ENCODE measurements at regions not wholly inside any gene's neighbourhood (a gene's known extent, or its start where the extent isn't known, plus 50 kb on each side); places are given as distances from the start of the nearest gene placed in this dataset.

DNA sequence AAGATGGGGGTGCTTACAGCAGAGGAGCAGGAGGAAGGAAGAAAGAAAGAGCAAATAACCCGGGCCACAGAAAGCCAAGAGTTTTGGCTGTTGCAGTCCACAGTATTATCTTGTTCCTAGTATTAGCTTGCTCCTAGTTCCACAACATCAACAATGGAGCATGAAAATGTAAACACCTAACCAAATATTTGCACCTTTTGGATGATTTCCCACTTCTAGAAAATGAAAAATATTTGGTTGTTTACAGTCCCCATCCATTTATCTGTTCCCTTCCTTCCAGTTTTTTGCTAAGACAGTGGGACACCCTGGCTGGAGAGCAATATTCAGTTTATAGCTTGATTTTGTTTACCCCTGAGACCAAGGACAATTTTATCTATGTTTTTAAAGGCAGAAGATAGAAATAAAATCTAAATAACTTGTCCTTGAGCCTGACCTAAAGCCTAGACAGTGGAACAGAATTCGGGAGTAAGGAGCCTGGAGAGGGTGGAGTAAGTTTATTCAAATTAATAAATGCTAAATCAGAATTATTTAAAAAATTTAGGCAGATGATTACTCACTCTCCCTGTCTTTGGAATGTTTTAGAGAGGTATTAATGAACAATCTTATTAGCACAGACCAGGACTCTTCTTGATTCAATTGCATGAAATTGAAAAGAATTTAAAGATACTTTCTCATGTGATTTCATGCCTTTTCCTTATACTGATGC is 51.6 kb downstream of the RESF1 start:
- H3K4me3 ChIP-seq (ENCODE audit: low read length): no peak overlapping the region

GRCh38 chr12:32012249-32012785 is 53.1 kb downstream of the RESF1 start:
- Histone ChIP-seq H3K36me3 (ENCODE audit: control insufficient read depth, insufficient read depth, low read length) (no peaks in the 10 kb centered on the region), H3K9ac (ENCODE audit: low read length) (no peak overlapping the region), H2AK5ac (ENCODE audit: low read length) (no peak overlapping the region), H2BK15ac (replicated peaks; ENCODE audit: low read depth) (no peak overlapping the region), H3K27ac (ENCODE audit: low read depth, low read length) (peak overlapping the region; percentile 67), H3K56ac (ENCODE audit: low read length) (peak overlapping the region; percentile 60), H3K79me1 (ENCODE audit: low read length) (no peaks in the 10 kb centered on the region), H2BK5ac (ENCODE audit: low read length) (peak overlapping the region; percentile 87), H3K27me3 (ENCODE audit: insufficient read depth, low read length, poor library complexity) (no peaks in the 10 kb centered on the region), H3K4me2 (ENCODE audit: low read length) (no peak overlapping the region), H3K4me3 (ENCODE audit: low read length) (no peak overlapping the region), H3K4ac (ENCODE audit: low read depth, low read length) (no peak overlapping the region), H3K23ac (ENCODE audit: low read length) (no peak overlapping the region), H3K18ac (ENCODE audit: low read length) (no peak overlapping the region), H3K4me1 (ENCODE audit: control insufficient read depth, low read depth, low read length) (peaks cover 2% of the 10 kb centered on the region), H2BK120ac (ENCODE audit: low read depth, low read length) (no peak overlapping the region), H4K5ac (ENCODE audit: low read length) (no peak overlapping the region), H3K79me2 (ENCODE audit: control insufficient read depth, insufficient read depth, low read length) (no peaks in the 10 kb centered on the region), H4K8ac (ENCODE audit: low read depth, low read length) (no peak overlapping the region)
- DNase-seq: no peak
- WGBS (ENCODE audit: extremely low coverage, insufficient coverage, low lambda C conversion rate): no CpG with 5 or more reads among the region's 4 CpGs

More for the DNA sequence above, 51.6 kb downstream of the RESF1 start:
- Histone ChIP-seq H3K23ac (ENCODE audit: low read length) (no peak overlapping the region), H2BK120ac (ENCODE audit: low read depth, low read length) (no peak overlapping the region), H3K27me3 (ENCODE audit: insufficient read depth, low read length, poor library complexity) (no peaks in the 10 kb centered on the region), H3K4me2 (ENCODE audit: low read length) (no peak overlapping the region), H3K18ac (ENCODE audit: low read length) (no peak overlapping the region), H2AK5ac (ENCODE audit: low read length) (no peak overlapping the region), H2BK5ac (ENCODE audit: low read length) (no peak overlapping the region), H3K79me2 (ENCODE audit: control insufficient read depth, insufficient read depth, low read length) (no peaks in the 10 kb centered on the region), H4K8ac (ENCODE audit: low read depth, low read length) (no peak overlapping the region), H3K4me1 (ENCODE audit: control insufficient read depth, low read depth, low read length) (peaks cover 2% of the 10 kb centered on the region), H3K36me3 (ENCODE audit: control insufficient read depth, insufficient read depth, low read length) (no peaks in the 10 kb centered on the region), H4K5ac (ENCODE audit: low read length) (no peak overlapping the region), H3K27ac (ENCODE audit: low read depth, low read length) (no peak overlapping the region), H3K9ac (ENCODE audit: low read length) (peak overlapping the region; percentile 11), H2BK15ac (replicated peaks; ENCODE audit: low read depth) (peak overlapping the region; percentile 60), H3K56ac (ENCODE audit: low read length) (peak overlapping the region; percentile 62), H3K79me1 (ENCODE audit: low read length) (no peaks in the 10 kb centered on the region), H3K4ac (ENCODE audit: low read depth, low read length) (no peak overlapping the region)
- WGBS (ENCODE audit: extremely low coverage, insufficient coverage, low lambda C conversion rate): no CpG with 5 or more reads among the region's 2 CpGs
- DNase-seq: no peak

GRCh38 chr12:32015036-32015435 is 55.8 kb downstream of the RESF1 start:
- H3K9ac ChIP-seq (ENCODE audit: low read length): no peak overlapping the region
- H3K23ac ChIP-seq (ENCODE audit: low read length): no peak overlapping the region
- peak overlapping the region; percentile 36 for H3K4ac ChIP-seq (ENCODE audit: low read depth, low read length)
- H3K27me3 ChIP-seq (ENCODE audit: insufficient read depth, low read length, poor library complexity): no peaks in the 10 kb centered on the region
- H3K4me3 ChIP-seq (ENCODE audit: low read length): no peak overlapping the region
- no peak overlapping the region for H3K18ac ChIP-seq (ENCODE audit: low read length)
- no CpG with 5 or more reads among the region's 4 CpGs for WGBS (ENCODE audit: extremely low coverage, insufficient coverage, low lambda C conversion rate)
- H2AK5ac ChIP-seq (ENCODE audit: low read length): no peak overlapping the region
- H3K36me3 ChIP-seq (ENCODE audit: control insufficient read depth, insufficient read depth, low read length): no peaks in the 10 kb centered on the region
- H4K5ac ChIP-seq (ENCODE audit: low read length): no peak overlapping the region
- no peak overlapping the region for H4K8ac ChIP-seq (ENCODE audit: low read depth, low read length)
- no peaks in the 10 kb centered on the region for H3K79me2 ChIP-seq (ENCODE audit: control insufficient read depth, insufficient read depth, low read length)
- no peak overlapping the region for H3K4me2 ChIP-seq (ENCODE audit: low read length)
- no peak overlapping the region for H2BK120ac ChIP-seq (ENCODE audit: low read depth, low read length)
- H3K79me1 ChIP-seq (ENCODE audit: low read length): no peaks in the 10 kb centered on the region
- DNase-seq: no peak
- H2BK5ac ChIP-seq (ENCODE audit: low read length): no peak overlapping the region
- H3K27ac ChIP-seq (ENCODE audit: low read depth, low read length): no peak overlapping the region
- H3K4me1 ChIP-seq (ENCODE audit: control insufficient read depth, low read depth, low read length): peaks cover 2% of the 10 kb centered on the region
- H2BK15ac ChIP-seq (replicated peaks; ENCODE audit: low read depth): no peak overlapping the region
- H3K56ac ChIP-seq (ENCODE audit: low read length): no peak overlapping the region

DNA sequence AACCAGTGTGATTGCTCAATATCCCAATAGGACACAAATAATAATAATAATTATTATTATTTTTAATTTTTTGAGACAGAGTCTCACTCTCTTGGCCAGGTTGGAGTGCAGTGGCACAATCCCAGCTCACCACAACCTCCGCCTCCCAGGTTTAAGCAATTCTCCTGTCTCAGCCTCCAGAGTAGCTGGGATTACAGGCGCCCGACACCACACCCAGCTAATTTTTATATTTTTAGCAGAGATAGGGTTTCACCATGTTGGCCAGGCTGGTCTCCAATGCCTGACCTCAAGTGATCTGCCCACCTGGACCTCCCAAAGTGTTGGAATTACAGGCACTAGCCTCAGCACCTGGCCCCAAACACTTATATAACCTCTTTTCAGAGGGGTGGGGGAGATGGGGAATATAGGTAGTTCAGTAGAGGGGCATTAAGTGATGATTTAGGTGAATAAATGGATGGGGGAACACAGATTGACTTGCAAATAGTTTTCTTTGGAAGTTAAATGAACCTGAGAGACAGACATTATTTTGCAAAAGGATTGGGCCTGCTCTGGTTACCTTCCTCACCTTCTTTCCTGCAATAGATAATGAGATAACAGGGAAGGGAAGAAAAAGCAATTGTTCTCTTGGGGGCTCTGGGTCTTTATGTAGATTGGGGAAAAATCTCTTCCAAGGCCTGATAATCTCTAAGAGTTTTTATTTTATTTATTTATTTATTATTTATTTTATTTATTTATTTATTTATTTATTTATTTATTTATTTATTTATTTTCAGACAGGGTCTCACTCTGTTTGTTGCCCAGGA is 57.7 kb downstream of the RESF1 start:
- Histone ChIP-seq H4K5ac (ENCODE audit: low read length) (no peak overlapping the region), H2AK5ac (ENCODE audit: low read length) (no peak overlapping the region), H3K4me2 (ENCODE audit: low read length) (no peak overlapping the region), H3K18ac (ENCODE audit: low read length) (peak overlapping the region; percentile 64), H3K79me1 (ENCODE audit: low read length) (no peaks in the 10 kb centered on the region), H3K27me3 (ENCODE audit: insufficient read depth, low read length, poor library complexity) (no peaks in the 10 kb centered on the region), H2BK15ac (replicated peaks; ENCODE audit: low read depth) (no peak overlapping the region), H3K4ac (ENCODE audit: low read depth, low read length) (peak overlapping the region; percentile 87), H3K27ac (ENCODE audit: low read depth, low read length) (peak overlapping the region; percentile 75), H2BK5ac (ENCODE audit: low read length) (peak overlapping the region; percentile 85), H3K36me3 (ENCODE audit: control insufficient read depth, insufficient read depth, low read length) (no peaks in the 10 kb centered on the region), H3K79me2 (ENCODE audit: control insufficient read depth, insufficient read depth, low read length) (no peaks in the 10 kb centered on the region), H3K56ac (ENCODE audit: low read length) (peak overlapping the region; percentile 70), H3K4me1 (ENCODE audit: control insufficient read depth, low read depth, low read length) (peaks cover 2% of the 10 kb centered on the region), H3K23ac (ENCODE audit: low read length) (no peak overlapping the region), H3K4me3 (ENCODE audit: low read length) (no peak overlapping the region), H3K9ac (ENCODE audit: low read length) (no peak overlapping the region), H4K8ac (ENCODE audit: low read depth, low read length) (no peak overlapping the region), H2BK120ac (ENCODE audit: low read depth, low read length) (peak overlapping the region; percentile 82)
- DNase-seq: no peak
- no CpG with 5 or more reads among the region's 3 CpGs for WGBS (ENCODE audit: extremely low coverage, insufficient coverage, low lambda C conversion rate)

- no peak overlapping the region for H3K27ac ChIP-seq (ENCODE audit: low read depth, low read length)
- no peak overlapping the region for H3K4me3 ChIP-seq (ENCODE audit: low read length)
- H3K4ac ChIP-seq (ENCODE audit: low read depth, low read length): no peak overlapping the region
- no peaks in the 10 kb centered on the region for H3K79me1 ChIP-seq (ENCODE audit: low read length)
- no peaks in the 10 kb centered on the region for H3K27me3 ChIP-seq (ENCODE audit: insufficient read depth, low read length, poor library complexity)
- H2BK15ac ChIP-seq (replicated peaks; ENCODE audit: low read depth): no peak overlapping the region
- no peaks in the 10 kb centered on the region for H3K79me2 ChIP-seq (ENCODE audit: control insufficient read depth, insufficient read depth, low read length)
- no peaks in the 10 kb centered on the region for H3K36me3 ChIP-seq (ENCODE audit: control insufficient read depth, insufficient read depth, low read length)
- peak overlapping the region; percentile 37 for H2AK5ac ChIP-seq (ENCODE audit: low read length)
- H3K56ac ChIP-seq (ENCODE audit: low read length): peak overlapping the region; percentile 49
- H2BK5ac ChIP-seq (ENCODE audit: low read length): no peak overlapping the region
- no peak overlapping the region for H3K23ac ChIP-seq (ENCODE audit: low read length)
- H2BK120ac ChIP-seq (ENCODE audit: low read depth, low read length): no peak overlapping the region
- H3K4me2 ChIP-seq (ENCODE audit: low read length): no peak overlapping the region
- peak overlapping the region; percentile 39 for H3K18ac ChIP-seq (ENCODE audit: low read length)
- no CpG with 5 or more reads among the region's 2 CpGs for WGBS (ENCODE audit: extremely low coverage, insufficient coverage, low lambda C conversion rate)
- no peak overlapping the region for H4K5ac ChIP-seq (ENCODE audit: low read length)
- H3K4me1 ChIP-seq (ENCODE audit: control insufficient read depth, low read depth, low read length): peaks cover 5% of the 10 kb centered on the region
- H3K9ac ChIP-seq (ENCODE audit: low read length): no peak overlapping the region
- DNase-seq: no peak
- no peak overlapping the region for H4K8ac ChIP-seq (ENCODE audit: low read depth, low read length)
These were observed 62.1 kb downstream of the RESF1 start for GRCh38 chr12:32021346-32021773.
